Globus pallidus (tissue), 1 donor: ENCODE measurements at regions not wholly inside any gene's neighbourhood (a gene's known extent, or its start where the extent isn't known, plus 50 kb on each side); places are given as distances from the start of the nearest gene placed in this dataset.

Experiments
- DNase-seq: peaks from one replicate; pipeline ENCODE4 v3.0.0-alpha.2; 2015; ENCODE audit warnings: low spot score

DNA sequence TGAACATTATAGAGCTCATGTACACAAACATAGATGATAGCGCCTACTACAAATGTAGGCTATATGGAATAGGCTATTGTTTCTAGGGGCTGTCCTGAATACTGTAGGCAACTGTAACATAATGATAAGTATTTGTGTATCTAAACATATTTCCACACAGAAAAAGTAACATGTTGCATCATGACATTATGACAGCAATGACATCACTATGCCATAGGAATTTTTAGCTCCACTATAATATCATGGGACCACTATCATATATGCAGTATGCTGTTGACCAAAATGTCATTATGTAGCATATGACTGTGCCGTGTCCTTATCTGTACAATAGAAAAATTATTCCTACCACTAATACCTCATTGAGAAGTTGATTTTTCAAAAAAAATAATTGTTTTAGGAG lies 96.7 kb upstream of the SSTR1 start:
- no peak for DNase-seq

DNA sequence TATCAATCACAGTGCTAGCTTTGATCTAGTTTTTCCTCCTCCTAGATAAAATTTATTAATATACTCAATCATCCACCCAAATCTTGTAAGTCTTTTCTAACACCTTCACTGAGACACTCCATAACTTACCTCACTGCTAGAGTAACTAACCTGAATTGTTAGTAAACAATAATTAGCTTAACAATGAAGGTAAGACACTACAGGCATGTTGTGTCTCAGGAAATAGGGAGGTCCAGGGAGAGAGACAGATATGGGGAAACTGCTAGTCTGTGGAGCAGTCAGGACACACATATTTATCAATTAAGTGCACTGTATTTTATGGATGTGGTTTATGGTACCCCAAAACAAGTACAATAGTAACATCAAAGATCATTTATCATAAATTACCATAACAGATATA lies 94.2 kb upstream of the SSTR1 start:
- no peak for DNase-seq

DNA sequence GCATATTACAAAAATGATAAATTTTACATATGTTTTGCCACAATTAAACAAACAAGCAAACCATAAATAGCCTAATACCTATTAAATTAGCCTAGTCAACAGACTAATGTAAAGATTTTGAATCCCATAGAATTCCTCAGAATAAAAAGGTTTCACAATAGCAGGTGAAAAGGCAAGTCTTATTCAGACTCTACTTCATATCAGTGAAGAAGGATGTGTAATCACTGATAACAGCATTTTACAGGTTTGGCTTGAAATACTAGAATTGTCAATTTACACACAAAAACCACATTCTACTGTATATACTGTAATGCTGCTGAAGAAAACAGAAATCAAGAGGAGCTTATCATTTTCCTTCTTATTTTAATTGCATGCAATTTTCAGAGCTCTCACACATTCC lies 90.8 kb upstream of the SSTR1 start:
- DNase-seq, result no peak

DNA sequence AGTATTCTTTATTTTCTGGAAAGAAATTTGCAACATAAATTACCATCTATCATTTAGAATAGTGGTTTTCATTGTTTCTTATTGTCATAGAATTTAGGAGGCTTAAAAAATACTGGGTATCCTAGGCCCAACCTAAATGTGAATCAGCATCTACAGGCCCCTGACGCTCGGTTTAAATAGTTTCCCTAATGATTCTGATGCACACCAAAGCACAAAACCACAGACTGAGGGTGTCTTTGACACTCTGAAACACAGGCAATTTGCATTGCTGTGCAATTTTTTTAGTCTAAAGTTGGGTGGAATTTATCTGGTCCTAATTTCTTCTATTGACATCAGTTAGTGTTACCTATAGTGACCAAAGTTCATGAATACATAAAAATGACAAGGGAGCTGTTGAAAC lies 87.6 kb upstream of the SSTR1 start:
- DNase-seq, result no peak

DNA sequence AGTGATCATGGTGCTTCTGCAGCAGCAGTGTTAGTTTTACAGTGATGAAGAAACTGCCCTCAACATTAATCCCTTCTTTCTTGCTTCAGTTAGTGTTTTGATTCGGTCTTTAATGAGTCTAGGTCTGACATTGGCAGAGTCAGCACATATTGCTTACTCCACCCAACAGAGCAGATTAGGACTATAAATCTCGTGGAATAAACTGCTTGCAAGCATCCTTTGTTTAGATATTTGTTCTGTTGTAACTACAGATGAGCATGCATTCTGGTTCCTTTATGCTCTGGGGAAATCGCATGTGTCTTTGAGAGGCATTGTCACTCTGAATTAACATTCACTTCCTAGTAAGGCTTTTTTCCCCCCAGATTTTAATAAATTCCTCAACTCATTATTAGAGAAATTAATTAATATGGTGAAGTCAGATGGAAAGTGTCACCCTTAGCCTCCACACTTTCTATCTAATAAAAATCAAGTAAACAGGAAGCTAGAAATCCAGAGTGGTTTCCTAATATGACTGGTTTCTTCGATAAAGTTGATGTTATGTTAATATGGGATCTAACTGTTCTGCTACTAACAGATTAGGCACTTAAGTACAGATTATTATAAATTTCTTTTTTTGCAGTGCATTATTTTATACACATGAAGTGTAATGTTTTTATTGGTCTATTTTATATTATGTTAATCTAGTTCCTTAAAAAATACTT lies 86.2 kb upstream of the SSTR1 start:
- no peak for DNase-seq

DNA sequence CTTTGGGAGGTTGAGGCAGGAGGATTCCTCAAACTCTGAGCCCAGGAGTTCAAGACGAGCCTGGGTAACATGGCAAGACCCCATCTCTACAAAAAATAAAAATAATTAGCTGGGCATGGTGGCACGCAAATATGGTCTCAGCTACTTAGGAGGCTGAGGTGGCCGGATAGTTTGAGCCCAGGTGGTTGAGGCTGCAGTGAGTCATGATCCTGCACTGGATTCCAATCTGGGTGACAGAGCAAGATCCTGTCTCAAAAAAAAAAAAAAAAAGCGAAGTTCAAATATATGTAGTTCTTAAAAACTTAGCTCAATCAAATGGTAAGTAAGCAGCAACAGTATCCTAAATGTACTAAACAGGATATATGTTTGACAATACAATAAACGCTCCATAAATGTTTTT lies 85.5 kb upstream of the SSTR1 start:
- no peak for DNase-seq

DNA sequence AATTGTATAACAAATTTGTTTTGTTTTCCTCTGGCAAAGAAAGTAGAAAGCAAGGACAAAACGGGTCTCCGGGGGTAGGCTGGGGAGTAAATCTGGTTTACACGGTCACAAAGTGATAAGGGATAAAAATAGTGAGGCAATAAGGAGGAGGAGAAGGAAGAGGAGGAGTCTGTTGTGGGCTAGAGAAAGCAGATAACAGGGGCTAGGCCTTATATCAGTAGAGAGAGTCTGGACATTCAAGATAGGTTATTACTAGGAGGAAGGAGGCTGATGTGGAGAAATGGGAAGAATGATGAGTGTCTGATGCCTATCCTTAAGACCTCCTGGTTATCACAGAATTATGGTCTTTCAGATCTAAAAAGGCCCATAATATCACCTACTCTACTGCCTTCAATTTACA lies 83.2 kb upstream of the SSTR1 start:
- DNase-seq, result no peak

DNA sequence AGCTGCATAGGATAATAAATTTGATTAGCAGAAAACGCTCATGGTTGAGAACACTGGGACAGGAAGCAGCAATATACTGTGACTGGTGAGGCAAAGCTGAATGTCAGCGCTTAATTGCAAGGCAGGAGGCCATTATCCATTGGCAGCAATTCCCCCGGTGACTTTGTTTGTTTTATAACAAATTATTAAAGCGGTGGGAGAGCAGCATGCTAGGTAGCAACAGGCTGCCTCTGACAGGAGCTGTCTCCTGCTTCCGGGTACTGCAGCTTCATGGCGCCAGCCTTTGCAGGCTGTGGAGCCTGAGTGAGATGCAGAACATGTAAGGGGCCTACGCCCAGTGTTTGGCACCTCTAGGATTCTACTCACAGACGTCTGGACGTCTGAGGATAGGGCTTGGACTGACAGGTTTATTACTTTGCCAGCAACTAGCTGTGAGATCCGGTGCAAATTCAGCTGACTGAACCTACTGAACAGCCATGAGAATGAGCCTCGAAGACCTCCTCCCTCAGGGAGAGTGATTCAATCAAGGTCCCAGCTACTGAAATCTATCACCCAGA lies 82.1 kb upstream of the SSTR1 start:
- DNase-seq, result no peak

DNA sequence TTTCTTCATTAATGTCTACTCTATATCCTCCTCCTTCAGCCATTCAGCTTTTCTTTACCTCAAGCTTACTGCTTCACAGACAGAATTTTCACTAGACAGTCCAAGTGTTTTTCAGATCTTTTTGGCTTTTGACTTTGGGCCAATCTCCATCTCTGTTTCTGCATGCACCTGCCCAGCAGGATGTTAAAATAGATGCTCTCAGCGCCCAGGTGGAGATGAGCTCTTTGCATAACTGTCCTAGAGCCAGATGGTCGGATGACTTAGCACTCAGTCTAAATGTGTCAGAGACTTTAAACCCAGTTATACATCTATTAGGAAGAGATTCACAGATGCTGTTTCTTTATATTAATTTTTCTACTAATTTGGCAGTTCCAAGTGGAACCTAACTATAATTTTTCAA lies 80.3 kb upstream of the SSTR1 start:
- no peak for DNase-seq

DNA sequence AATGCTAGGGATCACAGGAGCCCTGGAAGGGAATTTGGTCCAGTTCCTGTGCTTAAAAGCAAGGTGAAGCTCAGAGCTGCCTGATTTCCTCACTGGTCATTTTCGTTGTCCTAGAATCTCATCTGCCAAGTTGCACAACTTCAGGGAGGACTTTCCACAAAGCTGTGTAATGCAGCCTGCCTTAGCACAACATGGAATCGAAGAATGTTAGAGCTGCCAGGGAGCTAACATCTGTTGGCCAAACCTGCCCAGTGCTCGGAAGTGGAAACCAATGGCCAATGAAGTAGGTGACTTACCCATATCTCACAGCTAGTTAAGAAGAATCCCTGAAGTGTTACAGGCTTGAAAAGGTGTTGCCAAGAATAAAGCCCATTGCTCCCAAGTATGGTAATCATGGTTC lies 79.9 kb upstream of the SSTR1 start:
- no peak for DNase-seq

DNA sequence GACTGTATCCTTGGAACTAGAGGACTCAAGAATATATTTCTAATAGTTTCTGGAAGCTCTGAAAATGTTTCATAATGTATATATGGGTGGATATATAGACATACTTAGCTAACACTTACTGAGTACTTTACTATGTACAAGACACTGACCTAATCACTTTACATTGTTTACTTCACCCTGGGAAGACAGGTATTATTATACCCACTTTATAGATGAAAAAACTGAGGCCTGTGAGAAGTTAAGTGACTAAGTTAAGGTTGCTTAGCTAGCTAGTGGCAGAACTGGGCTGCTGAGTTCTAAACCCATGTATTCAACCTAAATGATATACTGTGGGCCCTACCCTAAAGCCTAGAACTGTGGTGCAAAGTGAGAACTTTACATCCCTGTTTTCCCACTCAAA lies 79.1 kb upstream of the SSTR1 start:
- DNase-seq, result no peak

DNA sequence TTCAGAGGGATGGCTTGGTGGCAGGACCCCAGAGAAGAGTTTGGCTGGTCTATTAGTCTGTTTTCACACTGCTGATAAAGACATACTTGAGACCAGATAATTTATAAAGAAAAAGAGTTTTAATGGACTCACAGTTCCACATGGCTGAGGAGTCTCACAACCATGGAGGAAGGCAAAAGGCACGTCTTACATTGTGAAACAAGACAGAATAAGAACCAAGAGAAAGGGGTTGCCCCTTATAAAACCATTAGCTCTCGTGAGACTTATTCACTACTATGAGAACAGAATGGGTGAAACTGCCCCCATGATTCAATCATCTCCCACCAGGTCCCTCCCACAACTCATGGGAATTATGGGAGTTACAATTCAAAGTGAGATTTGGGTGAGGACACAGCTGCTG lies 78.5 kb upstream of the SSTR1 start:
- DNase-seq, result no peak

DNA sequence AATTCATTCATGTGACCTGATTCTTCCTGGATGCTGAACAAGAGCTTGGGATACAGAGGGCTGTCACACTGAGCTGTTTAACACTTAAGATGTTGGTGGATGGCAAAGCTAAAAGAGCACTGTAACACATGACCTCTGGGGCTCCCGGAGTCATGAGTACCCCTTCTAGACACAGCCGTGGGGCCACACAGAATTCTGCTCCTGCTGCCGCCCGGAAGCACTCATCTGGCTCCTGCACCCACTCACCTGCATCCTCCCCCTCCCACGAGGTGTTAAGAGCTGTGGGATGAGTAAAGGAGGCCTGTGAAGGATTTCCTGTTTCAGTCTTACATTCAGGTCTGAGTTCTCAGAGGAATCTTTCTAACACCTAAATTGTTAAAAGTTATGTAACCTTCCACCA lies 78.0 kb upstream of the SSTR1 start:
- no peak for DNase-seq

DNA sequence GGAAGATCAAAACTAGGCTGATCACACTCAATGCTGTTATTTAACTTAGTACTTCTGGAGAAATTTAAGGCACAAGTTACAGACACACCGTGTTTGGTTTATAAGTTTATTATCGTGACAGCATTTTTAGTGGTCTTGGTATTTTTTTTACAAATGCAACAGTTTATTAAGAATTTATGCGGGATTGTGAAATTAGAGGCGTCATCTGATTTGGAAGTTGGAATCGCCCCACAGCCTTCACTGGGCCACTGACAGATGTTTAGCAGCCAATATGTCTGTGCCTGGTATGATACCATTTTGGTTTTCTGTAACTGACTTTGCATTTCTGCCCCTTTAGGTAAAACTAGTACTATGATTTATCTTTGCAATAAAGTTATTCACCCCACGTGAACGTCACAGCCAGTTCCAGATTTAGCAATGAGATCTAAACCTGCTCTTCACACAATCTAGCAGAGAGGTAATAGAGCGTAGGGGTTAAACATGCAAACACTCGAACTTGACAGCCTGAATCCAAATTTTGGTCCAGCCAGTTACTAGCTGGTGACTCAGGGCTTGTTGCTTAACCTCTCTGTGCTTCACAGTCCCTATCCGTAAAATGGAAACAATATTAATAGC lies 73.2 kb upstream of the SSTR1 start:
- DNase-seq, result no peak

DNA sequence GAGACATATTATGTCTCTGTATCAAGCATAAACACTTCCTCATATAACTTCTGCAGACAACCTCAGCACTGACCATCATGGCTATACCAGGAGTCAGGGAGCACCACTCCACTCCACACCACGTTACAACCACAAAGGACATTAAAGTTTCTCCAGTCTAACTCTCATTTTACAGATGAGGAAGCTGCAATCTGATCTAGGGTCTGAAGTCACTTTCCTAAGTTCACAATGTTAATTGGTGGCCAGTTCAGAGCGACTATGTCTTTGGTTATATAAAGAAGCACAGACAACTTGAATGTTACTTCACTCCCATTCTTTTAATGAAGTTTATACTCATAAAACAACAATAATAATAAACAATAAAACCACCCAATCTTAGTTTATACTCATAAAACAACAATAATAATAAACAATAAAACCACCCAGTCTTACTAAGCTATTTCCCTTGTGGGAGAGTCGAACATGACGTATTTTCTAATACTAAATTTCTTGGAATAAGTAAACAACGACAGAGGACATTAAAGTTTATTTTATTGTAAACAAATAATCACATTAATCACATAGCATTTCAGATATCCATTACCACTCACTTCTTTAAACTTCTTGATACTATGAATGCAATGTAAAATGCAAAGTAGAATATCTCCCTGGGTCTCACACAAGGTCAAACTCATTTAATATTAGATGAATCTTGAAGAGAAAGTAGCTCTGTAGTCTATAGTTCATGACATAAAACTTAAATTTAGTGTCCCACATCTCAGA lies 72.4 kb upstream of the SSTR1 start:
- DNase-seq, result no peak

DNA sequence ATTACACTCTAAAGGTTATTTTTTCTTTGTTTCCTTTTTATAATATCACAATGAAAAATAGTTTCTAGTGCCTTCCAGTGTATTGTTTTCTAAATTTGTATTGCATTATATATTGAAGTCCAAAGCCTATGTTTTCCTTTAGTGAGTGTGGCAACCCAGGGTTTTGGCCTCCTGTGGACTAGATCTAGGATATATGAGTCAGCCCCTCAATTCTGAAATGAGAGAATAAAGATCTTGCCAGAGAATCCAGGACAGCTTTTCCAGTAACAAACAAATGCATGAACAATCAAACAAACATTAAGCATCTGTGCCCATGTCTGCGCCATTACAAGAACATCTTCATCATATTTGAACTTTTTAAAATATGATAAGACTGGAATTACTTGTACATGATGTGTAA lies 70.7 kb upstream of the SSTR1 start:
- DNase-seq, result no peak

DNA sequence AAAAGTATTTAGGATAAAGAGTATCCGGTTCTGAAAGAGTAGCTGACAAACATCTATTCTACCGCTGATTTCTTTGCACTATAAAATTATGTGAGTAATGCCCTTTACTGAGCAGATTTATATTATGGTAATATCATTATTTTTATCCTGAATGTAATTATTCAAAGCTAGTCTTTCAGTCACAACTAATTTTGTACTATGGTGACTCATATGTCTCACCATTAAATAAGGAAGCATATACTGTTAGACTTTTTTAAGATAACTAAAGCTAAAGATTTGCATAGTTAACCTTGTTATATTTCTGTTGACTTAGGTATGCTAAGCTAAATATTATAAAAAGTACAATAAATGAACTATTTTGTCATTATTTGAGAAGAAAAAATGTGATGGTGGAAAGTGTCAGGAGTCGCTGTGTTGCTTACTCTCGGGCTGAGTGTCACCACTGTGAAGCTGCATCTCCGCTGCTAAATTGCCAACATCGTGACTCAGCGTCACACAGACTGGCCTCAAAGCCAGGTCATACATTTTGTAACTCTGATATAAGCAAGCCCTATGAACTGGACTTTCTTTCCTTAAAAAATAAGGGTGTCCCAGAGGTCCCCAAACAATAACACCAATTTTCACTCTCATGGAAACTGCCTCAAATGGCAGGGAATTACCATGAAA lies 69.1 kb upstream of the SSTR1 start:
- no peak for DNase-seq

DNA sequence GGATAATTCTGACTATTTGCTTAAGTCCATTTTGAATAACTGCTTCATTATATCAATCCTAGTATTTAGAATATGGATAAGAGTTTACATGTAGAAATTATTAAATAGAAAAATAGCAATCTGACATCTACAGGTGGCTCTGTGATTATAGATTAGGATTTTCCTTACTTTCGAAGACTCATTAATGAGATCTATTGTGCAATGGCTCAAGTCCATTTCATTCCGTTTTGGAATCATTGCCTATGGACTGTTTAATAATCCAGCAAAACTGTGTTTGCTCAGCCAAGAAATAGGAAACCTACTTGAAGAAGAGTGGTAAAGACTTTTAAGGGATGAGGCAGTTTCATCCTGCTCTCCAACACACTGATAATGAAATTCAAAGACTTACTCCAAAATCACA lies 67.8 kb upstream of the SSTR1 start:
- no peak for DNase-seq

DNA sequence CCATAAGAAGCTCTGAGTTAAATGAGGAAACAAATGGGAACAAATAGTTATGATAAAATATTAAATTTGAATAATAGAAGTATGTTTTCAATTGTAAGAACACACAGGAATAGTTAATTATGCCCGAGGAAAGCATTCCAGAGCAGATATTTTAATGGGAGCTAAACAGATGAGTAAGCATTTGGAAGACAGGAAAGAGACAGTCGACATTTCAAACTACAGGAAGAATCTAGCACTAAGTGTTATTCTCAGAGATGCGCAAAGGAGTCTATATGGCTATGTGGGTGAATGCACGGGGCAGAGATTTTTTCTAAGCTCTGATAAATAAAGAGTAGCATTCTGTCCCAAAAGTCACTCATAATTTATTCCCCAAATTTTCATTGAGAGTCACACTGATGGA lies 64.5 kb upstream of the SSTR1 start:
- DNase-seq, result no peak

DNA sequence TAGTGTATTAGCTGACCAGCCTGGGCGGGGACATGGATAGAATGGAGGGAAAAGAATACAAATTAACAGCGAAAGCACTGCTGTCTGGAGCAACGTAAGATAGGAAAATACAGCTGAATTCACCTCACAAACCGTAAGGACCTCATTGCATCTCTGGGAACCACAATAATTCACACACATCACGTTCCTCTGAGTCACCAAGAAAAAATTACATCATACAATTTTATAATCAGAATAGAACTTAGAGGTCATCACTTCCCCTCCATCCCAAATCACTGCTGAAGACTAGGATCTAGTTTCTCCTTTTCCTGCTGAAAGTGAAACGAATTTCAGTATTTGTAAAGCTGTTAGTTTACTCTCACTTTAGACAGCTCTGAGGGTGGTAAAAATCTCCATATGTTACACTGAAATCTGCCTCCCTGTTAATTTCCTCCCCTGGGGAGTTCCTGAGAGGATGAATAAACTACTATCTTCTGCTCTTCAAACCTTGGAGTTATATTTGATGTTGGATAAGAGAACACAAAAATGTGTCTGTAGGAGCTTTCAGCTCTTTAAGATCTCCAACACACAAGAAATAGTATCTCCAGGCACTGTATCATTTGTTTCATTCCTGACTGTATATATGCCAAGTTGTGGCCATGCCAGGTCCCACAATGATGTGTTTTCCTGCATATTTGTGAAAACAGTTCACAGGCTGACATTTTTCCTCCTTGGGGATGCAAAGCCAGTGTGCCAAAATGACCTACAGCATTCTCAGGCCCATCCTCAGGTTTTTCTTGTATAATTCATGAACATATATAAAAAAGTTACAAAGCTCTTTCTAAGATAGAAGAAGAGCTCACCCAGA lies 63.8 kb upstream of the SSTR1 start:
- DNase-seq, result no peak

DNA sequence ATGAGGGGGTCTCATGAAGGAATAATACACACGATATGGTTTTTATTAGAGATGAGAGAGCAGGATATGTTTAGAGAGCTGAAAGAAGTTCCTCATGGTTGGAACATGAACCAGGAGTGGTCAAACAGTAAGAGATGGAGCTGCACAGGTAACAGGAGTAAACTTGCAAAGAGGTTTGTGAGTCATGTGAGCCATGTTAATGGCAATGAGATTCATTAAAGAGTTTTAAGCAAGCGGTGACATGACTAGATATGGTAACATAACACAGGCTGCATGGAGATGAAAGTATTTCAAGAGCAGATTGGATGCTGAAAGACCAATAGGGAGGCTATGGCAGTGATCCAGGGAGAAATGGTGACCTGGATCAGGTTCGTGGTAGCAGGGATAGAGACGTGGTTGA lies 62.6 kb upstream of the SSTR1 start:
- no peak for DNase-seq

DNA sequence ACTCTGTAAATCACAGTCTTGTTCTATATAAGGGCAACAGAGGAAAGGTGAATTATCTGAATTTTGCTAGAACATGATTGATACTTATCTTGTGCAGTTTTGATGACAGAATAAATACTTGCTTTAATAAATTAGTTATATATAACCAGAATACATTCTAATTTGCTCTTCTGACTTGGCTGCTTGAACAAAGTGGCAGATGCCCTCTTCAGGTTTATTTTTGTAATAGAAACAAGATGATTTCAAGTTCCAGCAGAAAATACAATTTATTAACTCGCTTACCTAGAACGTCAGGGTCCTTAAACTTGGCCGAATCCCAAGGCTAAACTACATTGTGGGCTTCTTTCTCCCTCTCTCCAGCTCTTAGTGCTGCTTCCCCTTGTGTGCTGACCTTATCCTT lies 57.6 kb upstream of the SSTR1 start:
- DNase-seq, result no peak
